Left ventricle myocardium inferior (tissue), 1 donor: ENCODE measurements at regions not wholly inside any gene's neighbourhood (a gene's known extent, or its start where the extent isn't known, plus 50 kb on each side); places are given as distances from the start of the nearest gene placed in this dataset.
A peak's percentile ranks its signal among the peaks of the same experiment; 100 is the strongest.

Experiments used
- DNase-seq: peaks from one replicate; pipeline ENCODE4 v3.0.0-alpha.2; 2020
- H3K27ac ChIP-seq: fragments of 200-600 bp; replicated peaks from 2 replicates; pipeline ENCODE4 v1.8.0; 2021
- H3K27me3 ChIP-seq: fragments of 200-600 bp; 2 replicates; pipeline ENCODE4 v1.8.0; 2021; ENCODE audit warnings: low read depth
- H3K36me3 ChIP-seq: fragments of 200-600 bp; 2 replicates; pipeline ENCODE4 v1.8.0; 2021
- H3K4me1 ChIP-seq: fragments of 200-600 bp; 2 replicates; pipeline ENCODE4 v1.8.0; 2021
- H3K4me3 ChIP-seq: fragments of 200-600 bp; 2 replicates; pipeline ENCODE4 v1.8.0; 2021; ENCODE audit warnings: mild to moderate bottlenecking, moderate library complexity
- H3K9me3 ChIP-seq: fragments of 200-600 bp; replicated peaks from 2 replicates; pipeline ENCODE4 v1.8.0; 2021
- intact Hi-C: fragments of 100-400 bp; cut with micrococcal nuclease; formaldehyde crosslinking; loops from one replicate; pipeline ENCODE4 v1.11.0; 2022
- TF ChIP-seq, protein P1 (sequence below): fragments of 200-600 bp; IDR thresholded peaks from 2 replicates; pipeline ENCODE4 v1.8.0; 2021; ENCODE audit warnings: antibody characterized with exemption, mild to moderate bottlenecking, borderline replicate concordance
- donor health status: DM: no; HTN: yes; CAD: no; lungs with severe emphysema.

DNA sequence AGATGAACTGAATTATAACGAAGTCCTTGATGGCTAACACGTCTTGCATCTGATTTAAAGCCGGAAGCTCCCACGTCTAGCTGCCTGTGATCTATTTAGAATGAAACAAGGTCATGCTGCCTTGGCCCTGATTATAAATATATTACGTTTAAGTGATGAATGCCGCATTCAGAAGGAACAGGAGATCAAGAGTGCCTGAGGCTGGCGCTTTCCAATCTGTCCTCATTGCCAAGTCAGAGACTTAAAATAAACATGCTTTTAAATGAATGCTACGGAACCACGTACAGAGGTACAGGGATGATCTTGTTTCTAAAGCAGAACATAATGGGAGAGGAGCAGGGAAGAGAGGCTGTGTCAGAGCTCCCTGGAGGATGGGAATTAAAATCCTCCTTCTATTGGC lies 292.8 kb downstream of the TLE1 start:
- H3K9me3 ChIP-seq = no peaks in the 10 kb centered on the region
- intact Hi-C loops = no loop called here
- no peak overlapping the region for H3K4me3 ChIP-seq
- TF ChIP-seq, protein P1, sequence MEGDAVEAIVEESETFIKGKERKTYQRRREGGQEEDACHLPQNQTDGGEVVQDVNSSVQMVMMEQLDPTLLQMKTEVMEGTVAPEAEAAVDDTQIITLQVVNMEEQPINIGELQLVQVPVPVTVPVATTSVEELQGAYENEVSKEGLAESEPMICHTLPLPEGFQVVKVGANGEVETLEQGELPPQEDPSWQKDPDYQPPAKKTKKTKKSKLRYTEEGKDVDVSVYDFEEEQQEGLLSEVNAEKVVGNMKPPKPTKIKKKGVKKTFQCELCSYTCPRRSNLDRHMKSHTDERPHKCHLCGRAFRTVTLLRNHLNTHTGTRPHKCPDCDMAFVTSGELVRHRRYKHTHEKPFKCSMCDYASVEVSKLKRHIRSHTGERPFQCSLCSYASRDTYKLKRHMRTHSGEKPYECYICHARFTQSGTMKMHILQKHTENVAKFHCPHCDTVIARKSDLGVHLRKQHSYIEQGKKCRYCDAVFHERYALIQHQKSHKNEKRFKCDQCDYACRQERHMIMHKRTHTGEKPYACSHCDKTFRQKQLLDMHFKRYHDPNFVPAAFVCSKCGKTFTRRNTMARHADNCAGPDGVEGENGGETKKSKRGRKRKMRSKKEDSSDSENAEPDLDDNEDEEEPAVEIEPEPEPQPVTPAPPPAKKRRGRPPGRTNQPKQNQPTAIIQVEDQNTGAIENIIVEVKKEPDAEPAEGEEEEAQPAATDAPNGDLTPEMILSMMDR = no peak
- peaks cover 26% of the 10 kb centered on the region for H3K4me1 ChIP-seq
- no peaks in the 10 kb centered on the region for H3K36me3 ChIP-seq
- no peak for DNase-seq
- no peak overlapping the region for H3K27ac ChIP-seq
- peaks cover 6% of the 10 kb centered on the region for H3K27me3 ChIP-seq

DNA sequence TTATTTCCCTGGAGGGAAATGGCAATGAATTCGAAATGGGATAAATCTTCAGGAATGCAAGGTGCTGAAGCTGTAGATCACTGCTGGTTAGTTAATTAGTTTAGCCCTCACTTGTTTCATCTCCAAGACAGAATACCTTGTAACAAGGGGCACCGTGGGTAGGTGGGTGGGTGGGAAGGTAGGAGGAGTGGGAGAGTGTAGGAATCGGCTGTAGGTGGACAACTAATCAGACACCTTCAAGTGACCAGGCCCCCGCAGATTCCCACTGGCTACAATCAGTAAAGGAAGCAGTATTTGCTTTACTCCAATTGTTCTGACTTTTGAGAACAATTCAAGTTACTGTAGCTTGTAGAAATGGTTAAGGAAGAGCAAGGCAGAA lies 293.7 kb downstream of the TLE1 start:
- H3K4me1 ChIP-seq = peaks cover 26% of the 10 kb centered on the region
- intact Hi-C loops = no loop called here
- H3K27ac ChIP-seq = peak overlapping the region; percentile 59
- TF ChIP-seq, protein P1 = no peak
- H3K4me3 ChIP-seq = no peak overlapping the region
- no peak for DNase-seq
- H3K27me3 ChIP-seq = peaks cover 13% of the 10 kb centered on the region
- no peaks in the 10 kb centered on the region for H3K36me3 ChIP-seq
- no peaks in the 10 kb centered on the region for H3K9me3 ChIP-seq

DNA sequence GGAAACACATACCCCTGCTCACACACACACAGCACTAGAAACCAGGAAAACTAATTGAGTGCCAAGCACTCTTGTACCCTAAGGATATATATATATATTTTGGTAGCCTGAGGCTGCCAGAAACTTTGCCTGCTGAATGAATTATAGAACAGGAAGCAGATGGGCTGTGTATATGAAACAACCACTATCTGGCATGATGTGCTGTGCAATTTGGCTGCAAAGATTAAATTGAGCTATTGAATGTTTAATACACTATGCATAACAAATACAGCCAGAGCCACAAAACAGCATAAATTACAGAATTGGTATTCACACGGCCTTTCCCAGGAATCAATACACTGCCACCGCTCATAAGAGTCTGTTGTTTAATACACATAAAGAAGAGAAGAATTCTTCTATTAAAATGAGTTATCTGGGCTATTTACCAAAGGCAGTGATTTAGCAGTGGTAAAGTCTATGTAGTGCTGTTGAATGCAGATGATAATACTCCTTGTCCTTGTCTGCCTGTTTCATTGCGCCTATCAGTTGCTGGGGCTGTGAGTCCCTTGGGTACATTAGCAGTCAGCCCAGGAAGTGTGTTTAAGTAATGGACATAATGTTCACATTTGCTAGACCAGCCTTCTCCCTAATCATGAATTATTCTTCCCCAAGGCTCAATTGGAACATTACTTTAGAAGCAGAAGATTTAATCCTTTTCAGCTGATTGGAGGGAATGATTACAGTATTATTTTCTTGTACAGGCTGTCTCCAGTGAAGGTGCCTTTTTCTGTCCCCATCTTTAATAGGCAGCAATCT lies 294.3 kb downstream of the TLE1 start:
- H3K4me3 ChIP-seq = no peak overlapping the region
- peaks cover 13% of the 10 kb centered on the region for H3K27me3 ChIP-seq
- intact Hi-C loops = no loop called here
- peaks cover 29% of the 10 kb centered on the region for H3K4me1 ChIP-seq
- DNase-seq = no peak
- H3K27ac ChIP-seq = peak overlapping the region; percentile 59
- H3K9me3 ChIP-seq = no peaks in the 10 kb centered on the region
- TF ChIP-seq, protein P1 = no peak
- H3K36me3 ChIP-seq = no peaks in the 10 kb centered on the region

DNA sequence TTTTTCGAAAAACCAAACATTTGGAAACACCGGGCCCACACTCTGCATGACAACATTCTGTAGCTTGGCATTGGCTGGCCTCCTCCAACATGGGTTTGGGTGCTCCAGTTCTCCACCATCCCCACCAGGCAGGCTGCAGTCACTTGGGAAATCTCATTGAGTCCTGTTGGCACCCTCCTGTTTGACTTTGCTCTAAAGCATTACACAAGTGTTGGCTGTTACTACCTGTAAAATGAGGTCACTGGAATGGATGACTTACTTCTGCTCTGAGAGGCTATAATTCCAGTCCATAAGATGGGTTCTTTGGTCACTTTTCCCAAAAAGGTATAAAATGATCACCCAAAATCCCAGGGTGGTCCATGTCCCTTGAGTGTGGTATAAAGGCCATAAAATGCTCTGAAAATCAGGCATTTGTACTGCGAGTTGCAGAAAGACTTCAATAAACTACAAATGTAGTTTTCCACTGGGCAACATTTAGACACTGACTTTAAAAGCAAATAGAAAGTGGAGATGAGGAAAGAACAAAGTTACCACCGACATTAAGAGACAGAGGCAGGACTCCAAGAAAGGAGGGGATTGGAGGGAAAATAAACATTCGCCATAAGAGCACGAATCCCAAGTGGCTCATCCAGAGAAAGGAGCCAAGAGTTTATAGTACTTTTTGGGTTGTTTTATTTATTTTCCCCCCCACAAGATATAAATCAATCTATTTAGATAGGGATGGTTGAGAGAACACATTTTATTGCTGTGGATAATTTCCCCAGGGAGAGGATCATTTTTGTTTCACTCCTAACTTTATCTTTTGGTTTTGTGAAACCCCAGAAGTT lies 295.1 kb downstream of the TLE1 start:
- H3K27ac ChIP-seq = peak overlapping the region; percentile 59
- intact Hi-C loops = no loop called here
- H3K27me3 ChIP-seq = peaks cover 13% of the 10 kb centered on the region
- peaks cover 36% of the 10 kb centered on the region for H3K4me1 ChIP-seq
- no peaks in the 10 kb centered on the region for H3K9me3 ChIP-seq
- H3K4me3 ChIP-seq = no peak overlapping the region
- no peak for DNase-seq
- no peaks in the 10 kb centered on the region for H3K36me3 ChIP-seq
- TF ChIP-seq, protein P1 = no peak

DNA sequence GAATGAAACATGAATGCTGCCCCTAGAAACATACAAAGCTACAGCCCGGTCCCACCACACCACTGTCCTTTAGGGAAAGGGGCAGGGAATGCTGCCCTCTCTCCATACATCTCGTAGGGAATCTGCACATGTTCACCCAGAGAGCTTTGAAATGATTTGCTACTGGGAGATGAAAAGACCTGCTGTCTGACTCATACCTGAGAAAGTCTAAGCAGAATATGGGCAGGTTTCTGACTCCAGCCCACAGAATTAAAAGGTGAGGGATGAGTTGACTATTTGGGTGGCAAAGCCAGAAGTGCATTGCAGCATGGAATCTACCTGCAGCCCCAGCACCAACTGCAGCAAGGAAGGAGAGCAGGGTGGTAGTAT lies 297.9 kb downstream of the TLE1 start:
- no peak overlapping the region for H3K4me3 ChIP-seq
- H3K27ac ChIP-seq = no peak overlapping the region
- H3K27me3 ChIP-seq = peaks cover 13% of the 10 kb centered on the region
- intact Hi-C loops = no loop called here
- peaks cover 24% of the 10 kb centered on the region for H3K4me1 ChIP-seq
- DNase-seq = no peak
- H3K36me3 ChIP-seq = no peaks in the 10 kb centered on the region
- no peaks in the 10 kb centered on the region for H3K9me3 ChIP-seq
- TF ChIP-seq, protein P1 = no peak
